ENCODE measurements at regions not wholly inside any gene's neighbourhood (a gene's known extent, or its start where the extent isn't known, plus 50 kb on each side); places are given as distances from the start of the nearest gene placed in this dataset.

DNA sequence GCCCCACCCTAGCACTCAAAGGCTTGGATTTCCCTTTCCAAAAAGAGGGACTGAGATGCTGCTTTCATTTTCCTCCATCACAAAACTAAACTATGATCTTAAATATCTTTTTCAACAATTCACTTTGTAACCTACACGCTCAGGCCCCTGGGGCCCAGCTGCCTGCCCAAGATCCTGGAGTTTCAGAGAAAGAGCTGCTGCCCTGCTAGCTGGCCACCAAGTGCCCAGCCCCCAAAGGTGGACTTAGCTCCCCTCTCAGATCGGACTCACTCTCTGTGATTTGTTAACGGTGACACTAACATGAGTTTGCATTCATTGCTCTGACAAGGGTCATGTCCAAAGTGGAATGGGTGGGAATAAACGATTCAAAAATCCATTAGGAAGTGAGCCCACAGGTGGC lies 119.6 kb upstream of the SMAD3 start:
- DNase-seq (ENCODE audit: low spot score) = no peak

- peak; percentile 85 for DNase-seq (ENCODE audit: low spot score)
These were observed 118.7 kb upstream of the SMAD3 start for GRCh38 chr15:66946578-66947164.

- DNase-seq (ENCODE audit: low spot score) = no peak
These were observed 117.9 kb upstream of the SMAD3 start for GRCh38 chr15:66947471-66947870.

DNA sequence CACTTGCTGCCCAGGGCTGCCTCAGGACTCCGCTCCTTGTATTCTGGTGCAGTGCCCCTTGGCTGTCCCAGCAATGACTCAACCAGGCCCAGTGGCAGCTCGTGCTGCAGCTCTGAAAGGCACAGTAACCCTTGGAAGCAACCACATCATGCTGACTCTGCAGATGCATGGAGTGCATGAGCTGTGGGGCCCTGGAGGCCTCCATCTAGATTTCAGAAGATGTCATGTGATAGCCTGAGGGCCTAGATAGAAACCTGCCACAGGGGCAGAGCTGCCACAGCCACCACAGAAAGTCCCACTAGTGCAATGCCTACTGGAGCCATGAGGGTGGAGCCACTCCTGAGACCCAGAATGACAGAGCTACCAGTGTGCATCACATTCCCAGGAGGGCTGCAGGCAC lies 117.1 kb upstream of the SMAD3 start:
- no peak for DNase-seq (ENCODE audit: low spot score)

DNA sequence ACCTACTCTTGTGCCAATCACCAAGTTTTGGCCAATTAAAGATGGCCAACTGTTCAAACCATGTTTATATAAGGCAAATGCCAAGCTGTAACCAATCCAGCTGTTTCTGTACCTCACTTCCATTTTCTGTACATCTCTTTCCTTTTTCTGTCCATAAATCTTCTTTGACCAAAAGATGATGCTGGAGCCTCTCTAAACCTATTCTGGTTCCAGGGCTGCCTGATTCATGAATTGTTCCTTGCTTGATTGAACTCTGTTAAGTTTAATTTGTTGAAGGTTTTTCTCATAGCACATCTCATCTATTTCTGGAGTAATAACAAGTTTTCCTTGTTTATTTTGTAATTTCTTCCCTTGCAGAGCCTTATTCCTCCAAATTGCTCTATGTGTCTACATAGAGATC lies 115.3 kb upstream of the SMAD3 start:
- DNase-seq (ENCODE audit: low spot score) = no peak

DNA sequence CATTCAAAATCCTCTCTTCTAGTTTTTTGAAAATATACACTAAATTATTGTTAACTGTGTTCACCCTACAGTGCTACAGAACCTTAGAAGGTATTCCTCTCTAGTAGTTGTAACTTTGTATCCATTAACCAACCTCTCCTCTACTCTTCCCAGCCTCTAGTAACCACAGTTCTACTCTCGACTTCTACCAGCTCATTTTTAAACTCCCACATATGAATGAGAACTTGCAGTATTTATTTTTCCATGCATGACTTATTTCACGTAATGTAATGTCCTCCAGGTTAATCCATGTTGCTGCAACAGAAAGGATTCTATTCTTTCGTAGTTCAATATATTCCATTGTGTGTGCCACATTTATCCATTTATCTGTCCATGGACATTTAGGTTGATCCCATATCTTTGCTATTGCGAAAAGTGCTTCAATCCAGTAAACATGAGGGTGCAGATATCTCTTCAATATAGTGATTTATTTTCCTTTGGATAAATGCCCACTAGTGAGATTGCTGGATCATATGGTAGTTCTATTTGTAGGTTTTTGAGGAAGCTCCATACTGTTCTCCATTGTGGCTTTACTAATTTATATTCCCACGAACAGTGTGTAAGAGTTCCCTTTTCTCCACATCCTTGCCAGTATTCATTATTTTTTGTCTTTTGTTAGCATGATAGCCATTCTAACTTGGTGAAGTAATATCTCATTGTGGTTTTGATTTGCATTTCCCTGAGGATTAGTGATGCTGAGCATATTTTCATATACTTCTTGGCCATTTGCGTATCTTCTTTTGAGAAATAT lies 113.7 kb upstream of the SMAD3 start:
- DNase-seq (ENCODE audit: low spot score) = no peak

- no peak for DNase-seq (ENCODE audit: low spot score)
These were observed 112.5 kb upstream of the SMAD3 start for GRCh38 chr15:66952756-66953522.

DNA sequence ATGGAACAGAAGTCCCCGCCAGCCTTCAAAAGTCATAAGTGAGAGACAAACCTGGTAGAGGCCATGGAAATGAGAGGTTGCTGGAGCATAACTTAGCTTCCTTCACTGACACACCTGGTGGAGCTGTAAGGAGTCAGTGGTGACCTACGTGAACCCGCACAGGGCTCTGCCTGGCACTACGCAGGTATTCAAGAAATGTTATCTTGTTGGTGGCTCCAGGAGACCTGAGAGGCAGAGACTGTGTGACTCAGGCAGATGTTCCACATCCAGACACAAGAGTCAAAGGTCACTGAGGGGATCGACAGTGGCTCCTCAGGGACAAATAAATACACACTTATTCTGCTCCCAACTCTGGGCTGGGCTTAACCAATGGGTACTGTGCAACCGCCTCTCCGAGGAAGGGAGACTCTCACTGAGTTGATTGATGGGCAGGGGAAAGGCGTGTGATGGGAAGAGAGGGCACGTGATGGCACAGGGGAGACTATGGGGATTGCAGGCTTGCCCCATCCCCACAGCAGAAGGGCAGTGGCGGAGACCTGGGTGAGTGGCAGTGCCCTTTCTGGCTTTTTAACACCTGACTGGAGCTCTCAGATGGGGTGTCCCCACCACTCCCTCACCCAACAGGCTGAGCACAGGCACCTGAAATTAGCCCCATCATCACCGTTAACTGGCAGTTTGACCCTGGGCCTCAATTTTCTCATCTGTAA lies 111.7 kb upstream of the SMAD3 start:
- no peak for DNase-seq (ENCODE audit: low spot score)

DNA sequence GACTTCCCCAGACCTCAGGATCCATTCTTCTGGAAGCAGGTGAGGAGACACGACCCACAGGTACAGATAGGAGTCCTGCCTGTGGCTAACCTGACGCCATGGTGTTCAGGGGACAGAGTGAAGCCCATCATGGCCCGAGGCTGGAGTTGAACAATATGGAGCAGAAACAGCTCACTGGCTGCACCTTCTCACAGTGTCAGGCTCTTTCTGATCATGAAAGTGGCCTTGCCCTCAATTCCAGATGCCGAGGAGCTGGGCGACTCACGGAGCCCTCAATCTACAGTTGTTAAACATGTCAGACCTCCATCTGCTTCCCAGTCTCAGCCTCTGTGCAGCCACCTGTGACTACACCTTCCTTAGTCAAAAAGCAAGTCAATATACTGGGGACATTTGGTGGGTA lies 110.8 kb upstream of the SMAD3 start:
- DNase-seq (ENCODE audit: low spot score) = no peak

- DNase-seq (ENCODE audit: low spot score) = no peak
These were observed 110.3 kb upstream of the SMAD3 start for GRCh38 chr15:66955001-66955516.

DNA sequence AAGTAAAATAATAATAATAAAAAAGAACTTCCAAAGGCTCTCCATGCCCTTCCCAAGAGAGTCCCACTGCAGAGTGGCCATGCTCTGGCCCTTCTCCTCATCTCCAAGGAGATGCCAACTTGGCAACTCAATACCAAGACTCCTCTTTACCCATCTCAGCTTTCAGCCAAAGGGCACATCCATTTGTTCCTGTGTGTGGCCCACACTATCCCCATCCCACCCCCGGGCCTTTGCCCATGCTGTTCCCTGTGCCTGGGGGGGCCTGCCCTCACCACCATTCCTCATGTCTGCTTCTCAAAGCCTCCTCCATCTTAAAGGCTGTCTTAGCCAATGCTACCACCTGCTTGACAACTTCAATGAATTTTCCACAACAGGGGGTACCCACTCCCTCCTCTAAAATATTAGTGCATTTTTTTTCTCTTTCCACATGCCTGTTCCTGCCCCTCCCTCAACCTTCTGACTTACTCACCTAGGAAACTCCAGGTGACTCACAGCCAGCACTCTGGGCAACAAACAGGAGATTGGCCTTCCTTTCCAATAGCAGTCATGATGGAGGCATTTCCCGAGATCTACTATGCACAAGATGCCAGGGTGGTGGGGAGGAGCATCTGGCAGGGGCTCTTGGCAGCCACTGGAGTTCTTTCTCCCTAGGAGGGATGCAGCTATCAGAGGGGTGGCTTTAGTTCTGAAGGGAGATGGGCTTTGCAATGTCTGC lies 109.4 kb upstream of the SMAD3 start:
- no peak for DNase-seq (ENCODE audit: low spot score)

- DNase-seq (ENCODE audit: low spot score) = no peak
These were observed 108.6 kb upstream of the SMAD3 start for GRCh38 chr15:66956672-66957430.

- DNase-seq (ENCODE audit: low spot score) = no peak
These were observed 108.0 kb upstream of the SMAD3 start for GRCh38 chr15:66957431-66957720.

- no peak for DNase-seq (ENCODE audit: low spot score)
These were observed 106.3 kb upstream of the SMAD3 start for GRCh38 chr15:66959066-66959465.

GRCh38 chr15:66959875-66960274 lies 105.5 kb upstream of the SMAD3 start:
- no peak for DNase-seq (ENCODE audit: low spot score)

DNA sequence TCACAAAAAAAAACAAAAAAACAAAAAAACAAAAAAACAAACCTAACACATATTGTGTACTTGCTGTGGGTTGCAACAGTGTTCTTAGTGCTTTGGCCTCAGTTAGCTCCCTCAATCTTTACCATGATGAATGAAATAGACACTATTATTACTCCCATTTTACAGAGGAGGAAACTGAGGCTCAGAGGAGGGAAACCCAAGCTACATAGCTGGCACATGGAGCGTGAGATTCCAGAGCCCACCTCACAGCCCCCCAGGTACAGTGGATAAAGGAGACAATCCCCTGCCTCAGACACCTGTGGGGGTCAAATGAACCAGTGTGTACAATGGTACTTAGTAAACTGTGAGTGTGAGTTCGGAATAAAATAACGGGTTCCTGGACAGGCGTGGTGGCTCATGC lies 104.9 kb upstream of the SMAD3 start:
- DNase-seq (ENCODE audit: low spot score) = no peak

DNA sequence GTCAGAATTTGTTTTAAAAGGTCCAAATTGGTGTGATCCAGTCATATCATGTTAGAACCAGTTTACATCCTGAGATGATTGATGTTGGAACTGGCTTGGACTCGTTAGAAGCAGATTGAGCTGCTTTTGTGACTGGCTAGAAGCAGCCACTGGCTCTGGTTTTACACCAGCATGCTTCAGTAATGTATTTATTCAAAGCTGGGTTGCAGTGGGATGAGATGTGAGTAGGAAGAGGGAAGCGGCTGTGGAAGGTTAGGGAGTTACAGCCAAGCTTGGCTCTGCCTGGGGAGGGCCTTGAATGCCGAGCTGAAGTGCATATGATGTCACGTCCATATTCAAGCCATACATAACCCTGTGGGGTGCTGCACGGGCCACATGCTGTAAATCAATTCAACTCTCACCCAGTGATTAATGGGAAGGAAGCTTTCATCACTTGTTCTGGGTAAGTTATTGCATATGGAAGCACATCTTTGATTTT lies 104.0 kb upstream of the SMAD3 start:
- DNase-seq (ENCODE audit: low spot score) = peak; percentile 16

GRCh38 chr15:66961901-66962300 lies 103.5 kb upstream of the SMAD3 start:
- no peak for DNase-seq (ENCODE audit: low spot score)

GRCh38 chr15:66962522-66962921 lies 102.9 kb upstream of the SMAD3 start:
- DNase-seq (ENCODE audit: low spot score) = no peak

DNA sequence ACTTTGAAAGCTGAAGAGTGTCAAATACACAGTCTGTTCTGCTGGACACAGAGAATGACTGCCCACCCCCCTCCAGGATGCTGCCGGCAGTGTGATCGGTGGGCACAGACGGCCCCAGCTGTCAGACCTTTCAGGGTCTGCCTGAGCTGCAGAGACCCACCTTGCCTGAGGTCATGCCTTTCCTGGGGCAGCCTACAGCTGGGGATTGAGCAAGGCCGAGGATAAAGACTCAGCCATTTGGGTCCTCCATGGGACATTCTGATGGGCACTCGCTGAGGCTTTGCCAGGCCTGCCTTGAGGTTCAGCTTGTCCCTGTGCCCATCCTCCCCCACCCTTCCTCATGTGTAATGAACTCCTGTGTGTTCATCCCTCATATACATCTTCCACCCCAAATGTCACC lies 102.3 kb upstream of the SMAD3 start:
- DNase-seq (ENCODE audit: low spot score) = no peak

DNA sequence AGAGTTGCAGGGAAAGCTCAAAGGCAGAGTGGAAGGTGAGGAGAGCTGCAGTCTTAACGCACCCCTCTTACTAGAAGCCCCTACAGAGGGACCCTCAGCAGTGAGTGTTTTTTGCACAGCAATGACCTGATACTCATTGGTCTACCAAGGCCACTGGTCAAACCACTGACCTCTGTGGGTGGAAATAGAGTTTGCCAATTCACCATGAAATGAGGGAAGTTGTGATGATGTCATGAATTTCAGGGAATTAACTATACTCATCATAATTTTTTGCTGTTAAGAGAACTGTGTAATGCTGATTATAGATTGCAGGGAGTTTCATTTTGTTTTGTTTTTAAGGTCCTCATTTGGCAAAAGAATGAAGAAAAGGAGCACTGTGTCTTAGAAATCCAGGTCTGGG lies 101.7 kb upstream of the SMAD3 start:
- no peak for DNase-seq (ENCODE audit: low spot score)
